H1 (cell line): ENCODE measurements at regions not wholly inside any gene's neighbourhood (a gene's known extent, or its start where the extent isn't known, plus 50 kb on each side); places are given as distances from the start of the nearest gene placed in this dataset.

Experiments used
- CTCF ChIA-PET: fragments of 300-600 bp; sonication (Branson Sonifier 250); formaldehyde crosslinking; loops from one replicate; lab custom pipeline; 2021; ENCODE audit not compliant: partially characterized antibody; lab: Charles Lee
- POLR2A ChIA-PET: fragments of 300-600 bp; sonication (Branson Sonifier 250); formaldehyde crosslinking; loops from one replicate; lab custom pipeline; 2021; ENCODE audit warnings: inconsistent platforms; ENCODE audit not compliant: partially characterized antibody; lab: Charles Lee
- DNase-seq, 2 experiments: peaks; one replicate each; pipeline versions ENCODE4 v3.0.0 to v3.0.0-alpha.2; 2010 to 2022; ENCODE audit warnings: low spot score in 2 of 2, low read depth in 1 of 2, mixed read lengths in 1 of 2
- FAIRE-seq: peaks from 2 replicates; lab custom pipeline; 2011; peaks lifted over from hg19 to GRCh38; lab: Jason Lieb, UNC
- H2AFZ ChIP-seq: 2 replicates; pipeline ENCODE4 v1.8.1; 2012; ENCODE audit warnings: low read length, inconsistent platforms
- H2AK5ac ChIP-seq: 2 replicates; pipeline ENCODE4 v1.6.1; 2013; ENCODE audit warnings: low read depth, low read length
- H2BK120ac ChIP-seq: replicated peaks from 2 replicates; pipeline ENCODE3; 2013; ENCODE audit warnings: low read depth, low read length, inconsistent platforms
- H2BK12ac ChIP-seq: 2 replicates; pipeline ENCODE4 v1.6.1; 2013; ENCODE audit warnings: low read depth, low read length
- H2BK15ac ChIP-seq: 2 replicates; pipeline ENCODE4 v1.6.1; 2013; ENCODE audit warnings: low read length
- H2BK20ac ChIP-seq: 2 replicates; pipeline ENCODE4 v1.6.1; 2013; ENCODE audit warnings: low read length
- H2BK5ac ChIP-seq: 2 replicates; pipeline ENCODE4 v1.6.1; 2013; ENCODE audit warnings: low read depth, low read length
- H3K14ac ChIP-seq: 2 replicates; pipeline ENCODE4 v1.6.1; 2013; ENCODE audit warnings: inconsistent platforms; ENCODE audit not compliant: insufficient read length
- H3K18ac ChIP-seq: 2 replicates; pipeline ENCODE4 v1.6.1; 2013; ENCODE audit warnings: low read length; ENCODE audit errors: extremely low read depth
- H3K23ac ChIP-seq: 2 replicates; pipeline ENCODE4 v1.6.1; 2013; ENCODE audit warnings: inconsistent platforms; ENCODE audit not compliant: insufficient read length
- H3K23me2 ChIP-seq: 2 replicates; pipeline ENCODE4 v1.6.1; 2013; ENCODE audit warnings: low read depth, low read length
- H3K27ac ChIP-seq: 2 replicates; pipeline ENCODE4 v1.6.1; 2011; ENCODE audit warnings: low read depth, low read length, inconsistent platforms
- H3K27me3 ChIP-seq, 4 experiments: replicated peaks in 1 of 4; 1 replicate in 1 of 4; 2 replicates in 3 of 4; pipeline versions ENCODE4 v1.6.1 to v1.8.1; 2011 to 2013; ENCODE audit warnings: low read length in 3 of 4, mild to moderate bottlenecking in 3 of 4, inconsistent platforms in 2 of 4, mixed read lengths in 2 of 4, moderate library complexity in 1 of 4; ENCODE audit not compliant: control insufficient read depth in 3 of 4, insufficient read depth in 3 of 4; ENCODE audit errors: extremely low read depth in 1 of 4
- H3K36me3 ChIP-seq, 4 experiments: 2 replicates each; pipeline versions ENCODE4 v1.6.1 to v1.8.1; 2011 to 2013; ENCODE audit warnings: mild to moderate bottlenecking in 4 of 4, low read length in 3 of 4, moderate library complexity in 2 of 4, control low read depth in 1 of 4, inconsistent platforms in 1 of 4; ENCODE audit not compliant: insufficient read depth in 4 of 4, control insufficient read depth in 2 of 4
- H3K4ac ChIP-seq: replicated peaks from 2 replicates; pipeline ENCODE3; 2013; ENCODE audit warnings: low read length, low read depth, mixed read lengths, inconsistent platforms; ENCODE audit not compliant: insufficient read length
- H3K4me1 ChIP-seq, 4 experiments: replicated peaks in 1 of 4; 1 replicate in 1 of 4; 2 replicates in 3 of 4; pipeline versions ENCODE4 v1.6.1 to v1.8.1; 2011 to 2013; ENCODE audit warnings: low read length in 3 of 4, inconsistent platforms in 2 of 4, mixed read lengths in 1 of 4; ENCODE audit not compliant: insufficient read depth in 4 of 4, control insufficient read depth in 3 of 4
- H3K4me2 ChIP-seq, 2 experiments: 2 replicates each; pipeline versions ENCODE4 v1.6.1 to v1.8.1; 2011 to 2013; ENCODE audit warnings: low read depth in 2 of 2, low read length in 2 of 2, control low read depth in 1 of 2, inconsistent platforms in 1 of 2, mild to moderate bottlenecking in 1 of 2; ENCODE audit not compliant: insufficient read depth in 1 of 2
- H3K4me3 ChIP-seq, 4 experiments: fragments of 200-600, 300-600 bp in 1 of 4; sonication (generic), shearing (Covaris generic), sonication (Bioruptor Twin) in 1 of 4; 2 replicates each; pipeline versions ENCODE4 v1.5.1 to v1.8.1; 2011 to 2016; ENCODE audit warnings: low read length in 4 of 4, low read depth in 3 of 4, control low read depth in 2 of 4, inconsistent platforms in 2 of 4, mild to moderate bottlenecking in 2 of 4, mixed read lengths in 1 of 4, moderate library complexity in 1 of 4; ENCODE audit not compliant: insufficient read depth in 2 of 4; ENCODE audit errors: extremely low read depth in 1 of 4
- H3K56ac ChIP-seq: replicated peaks from 2 replicates; pipeline ENCODE3; 2013; ENCODE audit warnings: low read depth, mild to moderate bottlenecking, mixed read lengths, low read length, inconsistent platforms; ENCODE audit not compliant: insufficient read length
- H3K79me1 ChIP-seq: 2 replicates; pipeline ENCODE4 v1.6.1; 2013; ENCODE audit warnings: low read depth, low read length, control low read depth
- H3K79me2 ChIP-seq, 2 experiments: 2 replicates each; pipeline versions ENCODE4 v1.6.1 to v1.8.1; 2012 to 2013; ENCODE audit warnings: low read length in 2 of 2, mild to moderate bottlenecking in 2 of 2, inconsistent platforms in 1 of 2; ENCODE audit not compliant: insufficient read depth in 2 of 2, control insufficient read depth in 1 of 2
- H3K9ac ChIP-seq, 4 experiments: replicated peaks in 1 of 4; 1 replicate in 1 of 4; 2 replicates in 3 of 4; pipeline versions ENCODE4 v1.6.1 to v1.8.1; 2011 to 2013; ENCODE audit warnings: low read depth in 3 of 4, low read length in 3 of 4, control low read depth in 2 of 4, mild to moderate bottlenecking in 2 of 4, moderate library complexity in 2 of 4, inconsistent platforms in 1 of 4; ENCODE audit errors: extremely low read depth in 1 of 4
- H3K9me3 ChIP-seq, 2 experiments: 2 replicates each; pipeline versions ENCODE4 v1.6.1 to v1.8.1; 2012 to 2013; ENCODE audit warnings: mild to moderate bottlenecking in 2 of 2, moderate library complexity in 2 of 2, control low read depth in 1 of 2, inconsistent platforms in 1 of 2, low read depth in 1 of 2, low read length in 1 of 2, mixed read lengths in 1 of 2; ENCODE audit not compliant: insufficient read depth in 2 of 2
- H4K20me1 ChIP-seq, 2 experiments: replicated peaks in 1 of 2; 2 replicates each; pipeline versions ENCODE3 to v1.8.1; 2011 to 2013; ENCODE audit warnings: inconsistent platforms in 2 of 2, low read length in 2 of 2, mild to moderate bottlenecking in 1 of 2; ENCODE audit not compliant: insufficient read depth in 2 of 2, control insufficient read depth in 1 of 2
- H4K5ac ChIP-seq: 2 replicates; pipeline ENCODE4 v1.6.1; 2013; ENCODE audit warnings: low read length, low read depth, mixed read lengths, inconsistent platforms; ENCODE audit not compliant: insufficient read length
- H4K8ac ChIP-seq: 2 replicates; pipeline ENCODE4 v1.8.0; 2013; ENCODE audit warnings: mild to moderate bottlenecking, moderate library complexity, low read length, inconsistent platforms; ENCODE audit not compliant: insufficient read depth; ENCODE audit errors: extremely low read depth
- H4K91ac ChIP-seq: replicated peaks from 2 replicates; pipeline ENCODE3; 2013; ENCODE audit warnings: low read length, mixed read lengths, inconsistent platforms; ENCODE audit not compliant: insufficient read length
- BACH1 ChIP-seq: IDR thresholded peaks from 2 replicates; pipeline ENCODE4 v1.6.1; 2012; ENCODE audit warnings: low read length, improper control_type of control experiment
- RAD21 ChIP-seq, 2 experiments: IDR thresholded peaks in 1 of 2; conservative IDR thresholded peaks in 1 of 2; 2 replicates each; pipeline ENCODE4 v1.6.1; 2011; ENCODE audit warnings: low read depth in 2 of 2, low read length in 2 of 2, improper control_type of control experiment in 1 of 2, inconsistent platforms in 1 of 2, mild to moderate bottlenecking in 1 of 2, moderate library complexity in 1 of 2
- WGBS, 2 experiments: shearing (Covaris generic) in 1 of 2; methylation state at CpG; one replicate each; pipeline versions ENCODE4 v1.1.6 to v1.1.7; 2013 to 2015; ENCODE audit warnings: low lambda C conversion rate in 2 of 2, mixed read lengths in 2 of 2, inconsistent platforms in 1 of 2, low coverage in 1 of 2, missing lambda C conversion rate in 1 of 2; ENCODE audit not compliant: insufficient replicate concordance in 2 of 2, insufficient coverage in 1 of 2, insufficient read length in 1 of 2; ENCODE audit errors: extremely low coverage in 1 of 2, missing lambda C conversion rate in 1 of 2; 5-methylcytosine and 5-hydroxymethylcytosine counted together
- TF ChIP-seq, protein P1 (sequence below), 3 experiments: IDR thresholded peaks; 1 replicate in 2 of 3; 2 replicates in 1 of 3; pipeline versions ENCODE4 v1.5.1 to v1.6.1; 2011; ENCODE audit warnings: low read length in 3 of 3, mild to moderate bottlenecking in 3 of 3, inconsistent platforms in 2 of 3, low read depth in 1 of 3, moderate library complexity in 1 of 3; ENCODE audit not compliant: insufficient read depth in 1 of 3; ENCODE audit errors: control extremely low read depth in 1 of 3

- H4K5ac ChIP-seq = no peak overlapping the region
- no peaks in the 10 kb centered on the region for H3K36me3 ChIP-seq
- no peak overlapping the region for H2BK12ac ChIP-seq
- H2BK20ac ChIP-seq = no peak overlapping the region
- H3K9ac ChIP-seq = no peak overlapping the region
- no peak overlapping the region for H2AFZ ChIP-seq
- H4K20me1 ChIP-seq = no peaks in the 10 kb centered on the region
- H3K23me2 ChIP-seq = no peaks in the 10 kb centered on the region
- no peak overlapping the region for H3K27ac ChIP-seq
- H3K4ac ChIP-seq = no peak overlapping the region
- H3K4me1 ChIP-seq = no peaks in the 10 kb centered on the region
- H4K91ac ChIP-seq = no peak overlapping the region
- no peak overlapping the region for H4K8ac ChIP-seq
- H2BK15ac ChIP-seq = no peak overlapping the region
- DNase-seq (no peak), FAIRE-seq (no peak)
- H2BK5ac ChIP-seq = no peak overlapping the region
- no peak overlapping the region for H3K4me2 ChIP-seq
- no peak overlapping the region for H3K56ac ChIP-seq
- H3K18ac ChIP-seq = no peak overlapping the region
- no peak overlapping the region for H2BK120ac ChIP-seq
- peak; percentile 42 to 58 for TF ChIP-seq RAD21 (IDR thresholded peaks at IDR 0.05 in 1 of 2, conservative IDR thresholded peaks at IDR 0.05 in 1 of 2; ENCODE audit: low read depth in 2 of 2, low read length in 2 of 2)
- no peak for TF ChIP-seq BACH1
- TF ChIP-seq, protein P1, sequence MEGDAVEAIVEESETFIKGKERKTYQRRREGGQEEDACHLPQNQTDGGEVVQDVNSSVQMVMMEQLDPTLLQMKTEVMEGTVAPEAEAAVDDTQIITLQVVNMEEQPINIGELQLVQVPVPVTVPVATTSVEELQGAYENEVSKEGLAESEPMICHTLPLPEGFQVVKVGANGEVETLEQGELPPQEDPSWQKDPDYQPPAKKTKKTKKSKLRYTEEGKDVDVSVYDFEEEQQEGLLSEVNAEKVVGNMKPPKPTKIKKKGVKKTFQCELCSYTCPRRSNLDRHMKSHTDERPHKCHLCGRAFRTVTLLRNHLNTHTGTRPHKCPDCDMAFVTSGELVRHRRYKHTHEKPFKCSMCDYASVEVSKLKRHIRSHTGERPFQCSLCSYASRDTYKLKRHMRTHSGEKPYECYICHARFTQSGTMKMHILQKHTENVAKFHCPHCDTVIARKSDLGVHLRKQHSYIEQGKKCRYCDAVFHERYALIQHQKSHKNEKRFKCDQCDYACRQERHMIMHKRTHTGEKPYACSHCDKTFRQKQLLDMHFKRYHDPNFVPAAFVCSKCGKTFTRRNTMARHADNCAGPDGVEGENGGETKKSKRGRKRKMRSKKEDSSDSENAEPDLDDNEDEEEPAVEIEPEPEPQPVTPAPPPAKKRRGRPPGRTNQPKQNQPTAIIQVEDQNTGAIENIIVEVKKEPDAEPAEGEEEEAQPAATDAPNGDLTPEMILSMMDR (IDR thresholded peaks at IDR 0.05; ENCODE audit: control extremely low read depth in 1 of 3, insufficient read depth in 1 of 3, low read depth in 1 of 3, low read length in 3 of 3) = peak in 1 of 3 experiments; percentile 28; a peak in 2 of 4 replicates
- POLR2A ChIA-PET = no interaction called here
- 93% methylated on average over 1 of the region's 1 CpG; no CpG with 5 or more reads in 1 of the 2 experiments for WGBS, 2 experiments
- no peaks in the 10 kb centered on the region for H3K79me1 ChIP-seq
- H3K14ac ChIP-seq = no peak overlapping the region
- H2AK5ac ChIP-seq = no peak overlapping the region
- CTCF ChIA-PET = interaction anchor here (0.9 to 1.3 kb wide), 2 partner anchors 26 to 434 kb away, joined by 3 read pairs; no protein-coding TSS in a partner anchor
- peaks cover 0 to 1% (median 0%) of the 10 kb centered on the region in 4 experiments; a peak in 1 of 7 replicates for H3K27me3 ChIP-seq
- H3K23ac ChIP-seq = no peak overlapping the region
- H3K4me3 ChIP-seq = no peak overlapping the region
- no peaks in the 10 kb centered on the region for H3K79me2 ChIP-seq
- no peaks in the 10 kb centered on the region for H3K9me3 ChIP-seq
These were observed 669.6 kb downstream of the PCDH17 start for GRCh38 chr13:58300974-58301681.
